Breast epithelium (tissue), 4 donors: ENCODE measurements at regions not wholly inside any gene's neighbourhood (a gene's known extent, or its start where the extent isn't known, plus 50 kb on each side); places are given as distances from the start of the nearest gene placed in this dataset.
"Not testable (repeated sequence)": the region's sequence is repeated elsewhere in the genome, so short reads cannot be mapped to it uniquely, and the experiment has no call there.

Source experiments
- DNase-seq, 2 donors: peaks; one replicate each; pipeline ENCODE4 v3.0.0-alpha.2; 2019; ENCODE audit warnings: low spot score in 2 of 2
- H3K27ac ChIP-seq, 2 donors: fragments of 200-600 bp; sonication (generic) in 1 of 2; one replicate each; pipeline ENCODE4 v1.5.1; 2016 to 2019; ENCODE audit warnings: mild to moderate bottlenecking in 1 of 2
- H3K27me3 ChIP-seq, 2 donors: fragments of 200-600 bp; sonication (generic) in 1 of 2; one replicate each; pipeline versions ENCODE4 v1.5.1 to v1.6.0; 2017 to 2019; ENCODE audit warnings: control low read depth in 1 of 2, mild to moderate bottlenecking in 1 of 2
- H3K36me3 ChIP-seq: fragments of 200-600 bp; one replicate; pipeline ENCODE4 v1.5.1; 2019
- H3K4me1 ChIP-seq, 2 donors: fragments of 200-600 bp; sonication (generic); one replicate each; pipeline ENCODE4 v1.5.1; 2016 to 2019; ENCODE audit warnings: control low read depth in 1 of 2
- H3K4me3 ChIP-seq, 3 donors: fragments of 200-600 bp; sonication (generic); 1 replicate in 2 of 3; 2 replicates in 1 of 3; pipeline ENCODE4 v1.5.1; 2016 to 2019; ENCODE audit warnings: mild to moderate bottlenecking in 3 of 3, moderate library complexity in 2 of 3
- H3K9me3 ChIP-seq, 2 donors: fragments of 200-600 bp; sonication (generic) in 1 of 2; one replicate each; pipeline ENCODE4 v1.5.1; 2016 to 2019; ENCODE audit warnings: control low read depth in 1 of 2
- CTCF ChIP-seq, 3 donors: fragments of 450-650 bp; IDR thresholded peaks; one replicate each; pipeline ENCODE4 v1.5.1; 2016 to 2017; ENCODE audit warnings: antibody characterized with exemption in 3 of 3, mild to moderate bottlenecking in 3 of 3, moderate library complexity in 3 of 3
- POLR2A ChIP-seq: fragments of 450-650 bp; IDR thresholded peaks from one replicate; pipeline ENCODE4 v1.6.1; 2016; ENCODE audit warnings: antibody characterized with exemption, mild to moderate bottlenecking, moderate library complexity
- POLR2AphosphoS5 ChIP-seq, 3 donors: sonication (generic); formaldehyde crosslinking; IDR thresholded peaks; one replicate each; pipeline ENCODE4 v1.6.1; 2017; ENCODE audit warnings: antibody characterized with exemption in 3 of 3
- intact Hi-C: fragments of 100-400 bp; cut with DNase I; formaldehyde crosslinking; loops from one replicate; pipeline ENCODE4 v1.15.1; 2023; ENCODE audit warnings: low total_unique reads

GRCh38 chr2:234372506-234372905 lies 124.4 kb downstream of the ARL4C start:
- Histone ChIP-seq H3K27ac (peak overlapping the region in 1 of 2 donors; percentile 91), H3K4me3 (no peak overlapping the region), H3K36me3 (no peaks in the 10 kb centered on the region), H3K4me1 (peaks cover 0 to 9% of the 10 kb centered on the region in 2 donors), H3K27me3 (no peaks in the 10 kb centered on the region), H3K9me3 (no peaks in the 10 kb centered on the region)
- intact Hi-C loops: no loop called here
- TF ChIP-seq CTCF (IDR thresholded peaks at IDR 0.05): no peak
- no peak for DNase-seq

- TF ChIP-seq POLR2AphosphoS5 (IDR thresholded peaks at IDR 0.05) (peak in 1 of 3 donors; percentile 4), POLR2A (no peak)
- H3K36me3 ChIP-seq: no peaks in the 10 kb centered on the region
- no peak overlapping the region for H3K4me3 ChIP-seq
- H3K27ac ChIP-seq: peak overlapping the region; percentile 81 to 86
- no peaks in the 10 kb centered on the region for H3K27me3 ChIP-seq
- H3K9me3 ChIP-seq: no peaks in the 10 kb centered on the region
- intact Hi-C loops: no loop called here
- DNase-seq: peak in 1 of 2 donors; percentile 53
- peaks cover 6 to 17% of the 10 kb centered on the region in 2 donors for H3K4me1 ChIP-seq
Observed at GRCh38 chr2:234368861-234369261, 128.0 kb downstream of the ARL4C start.

GRCh38 chr2:234366891-234367290 lies 130.0 kb downstream of the ARL4C start:
- intact Hi-C loops: no loop called here
- peaks cover 6 to 17% of the 10 kb centered on the region in 2 donors for H3K4me1 ChIP-seq
- no peaks in the 10 kb centered on the region for H3K9me3 ChIP-seq
- H3K27me3 ChIP-seq: no peaks in the 10 kb centered on the region
- no peak for DNase-seq
- peak overlapping the region; percentile 81 to 86 for H3K27ac ChIP-seq
- H3K36me3 ChIP-seq: no peaks in the 10 kb centered on the region
- peak in 1 of 3 donors; percentile 65 for TF ChIP-seq POLR2AphosphoS5 (IDR thresholded peaks at IDR 0.05)
- TF ChIP-seq POLR2A: no peak
- H3K4me3 ChIP-seq: no peak overlapping the region

- H3K4me1 ChIP-seq: peaks cover 6 to 17% of the 10 kb centered on the region in 2 donors
- intact Hi-C loops: no loop called here
- no peaks in the 10 kb centered on the region for H3K27me3 ChIP-seq
Observed at GRCh38 chr2:234364661-234365060, 132.2 kb downstream of the ARL4C start.

GRCh38 chr2:234363647-234364294 lies 133.1 kb downstream of the ARL4C start:
- intact Hi-C loops: no loop called here
- Histone ChIP-seq H3K9me3 (peaks cover 0 to 3% of the 10 kb centered on the region in 2 donors), H3K27ac (no peak overlapping the region), H3K4me1 (peaks cover 6 to 17% of the 10 kb centered on the region in 2 donors), H3K4me3 (no peak overlapping the region), H3K27me3 (no peaks in the 10 kb centered on the region), H3K36me3 (no peaks in the 10 kb centered on the region)
- TF ChIP-seq POLR2AphosphoS5 (IDR thresholded peaks at IDR 0.05): no peak
- no peak for DNase-seq

More at GRCh38 chr2:234364661-234365060, 132.2 kb downstream of the ARL4C start:
- TF ChIP-seq POLR2A: no peak
- no peak for DNase-seq
- Histone ChIP-seq H3K27ac (no peak overlapping the region), H3K36me3 (no peaks in the 10 kb centered on the region), H3K4me3 (no peak overlapping the region), H3K9me3 (no peaks in the 10 kb centered on the region)

- intact Hi-C loops: no loop called here
- H3K4me3 ChIP-seq: no peak overlapping the region
- H3K36me3 ChIP-seq: no peaks in the 10 kb centered on the region
- no peak for DNase-seq
- H3K9me3 ChIP-seq: peaks cover 0 to 3% of the 10 kb centered on the region in 2 donors
- no peak for TF ChIP-seq CTCF (IDR thresholded peaks at IDR 0.05)
- TF ChIP-seq POLR2AphosphoS5 (IDR thresholded peaks at IDR 0.05): no peak
- no peak for TF ChIP-seq POLR2A
- peaks cover 6 to 14% of the 10 kb centered on the region in 2 donors for H3K4me1 ChIP-seq
- H3K27me3 ChIP-seq: no peaks in the 10 kb centered on the region
- no peak overlapping the region for H3K27ac ChIP-seq
Observed at GRCh38 chr2:234363011-234363487, 133.8 kb downstream of the ARL4C start.

GRCh38 chr2:234360313-234360975 lies 136.4 kb downstream of the ARL4C start:
- H3K4me3 ChIP-seq, H3K27ac ChIP-seq, DNase-seq, H3K36me3 ChIP-seq, intact Hi-C loops, H3K27me3 ChIP-seq, H3K9me3 ChIP-seq, H3K4me1 ChIP-seq: not testable (repeated sequence)
